Left lung (tissue), 4 donors: ENCODE measurements at regions not wholly inside any gene's neighbourhood (a gene's known extent, or its start where the extent isn't known, plus 50 kb on each side); places are given as distances from the start of the nearest gene placed in this dataset.

ENCODE experiments used
- ATAC-seq: fragments of 200-7000 bp; cut with Tn5 transposase; one replicate; pipeline ENCODE4 v1.9.1; 2020; ENCODE audit warnings: moderate library complexity
- DNase-seq, 4 donors: peaks; one replicate each; pipeline ENCODE4 v3.0.0-alpha.2; 2013 to 2020
- H3K27ac ChIP-seq, 2 donors: fragments of 200-600 bp; sonication (generic) in 1 of 2; one replicate each; pipeline versions ENCODE4 v1.5.0 to v1.8.0; 2020 to 2021
- H3K27me3 ChIP-seq, 2 donors: fragments of 200-600 bp; sonication (generic) in 1 of 2; one replicate each; pipeline versions ENCODE4 v1.5.0 to v1.8.0; 2020 to 2021
- H3K36me3 ChIP-seq, 2 donors: fragments of 200-600 bp; sonication (generic) in 1 of 2; one replicate each; pipeline versions ENCODE4 v1.5.0 to v1.8.0; 2020 to 2021
- H3K4me1 ChIP-seq, 2 donors: fragments of 200-600 bp; one replicate each; pipeline ENCODE4 v1.8.0; 2021
- H3K4me3 ChIP-seq, 2 donors: fragments of 200-600 bp; sonication (generic) in 1 of 2; one replicate each; pipeline versions ENCODE4 v1.5.0 to v1.8.0; 2020 to 2021; ENCODE audit warnings: mild to moderate bottlenecking in 1 of 2
- H3K9me3 ChIP-seq, 2 donors: fragments of 200-600 bp; sonication (generic) in 1 of 2; one replicate each; pipeline versions ENCODE4 v1.5.0 to v1.8.0; 2020 to 2021
- CTCF ChIP-seq, 2 donors: fragments of 200-600 bp; sonication (generic) in 1 of 2; IDR thresholded peaks; one replicate each; pipeline versions ENCODE4 v1.5.0 to v1.8.0; 2021; ENCODE audit warnings: antibody characterized with exemption in 2 of 2
- intact Hi-C, 2 donors: fragments of 100-400 bp; cut with DNase I; formaldehyde crosslinking; loops; one replicate each; pipeline versions ENCODE4 v1.11.2 to v1.14.2; 2022
- donor health status: DM: no; HTN: yes; CAD: no.
- donor health status: DM: no; HTN: no; CAD: no.

- DNase-seq (no peak), ATAC-seq (no peak)
- H3K36me3 ChIP-seq = no peaks in the 10 kb centered on the region
- H3K4me3 ChIP-seq = no peak overlapping the region
- H3K27ac ChIP-seq = no peak overlapping the region
- no peak for TF ChIP-seq CTCF (IDR thresholded peaks at IDR 0.05)
- intact Hi-C loops = no loop called here
- H3K4me1 ChIP-seq = no peaks in the 10 kb centered on the region
- peaks cover 0 to 82% of the 10 kb centered on the region in 2 donors for H3K9me3 ChIP-seq
- H3K27me3 ChIP-seq = no peaks in the 10 kb centered on the region
Observed at GRCh38 chr7:63030061-63030460, 968.6 kb upstream of the ZNF722 start.

- intact Hi-C loops = no loop called here
- H3K27ac ChIP-seq = no peak overlapping the region
Observed at GRCh38 chr7:63031838-63032436, 966.7 kb upstream of the ZNF722 start.

GRCh38 chr7:63037242-63037641 lies 961.4 kb upstream of the ZNF722 start:
- DNase-seq = no peak
- Histone ChIP-seq H3K27me3 (no peaks in the 10 kb centered on the region), H3K4me1 (no peaks in the 10 kb centered on the region), H3K27ac (no peak overlapping the region), H3K36me3 (no peaks in the 10 kb centered on the region), H3K4me3 (no peak overlapping the region), H3K9me3 (peaks cover 0 to 91% of the 10 kb centered on the region in 2 donors)
- intact Hi-C loops = no loop called here
- no peak for ATAC-seq
- TF ChIP-seq CTCF (IDR thresholded peaks at IDR 0.05) = no peak

More at GRCh38 chr7:63031838-63032436, 966.7 kb upstream of the ZNF722 start:
- ATAC-seq = no peak
- no peak for TF ChIP-seq CTCF (IDR thresholded peaks at IDR 0.05)
- Histone ChIP-seq H3K27me3 (no peaks in the 10 kb centered on the region), H3K36me3 (no peaks in the 10 kb centered on the region), H3K4me1 (no peaks in the 10 kb centered on the region), H3K4me3 (no peak overlapping the region), H3K9me3 (peaks cover 0 to 79% of the 10 kb centered on the region in 2 donors)
- no peak for DNase-seq

GRCh38 chr7:63038987-63039386 lies 959.7 kb upstream of the ZNF722 start:
- no peak for TF ChIP-seq CTCF (IDR thresholded peaks at IDR 0.05)
- DNase-seq (no peak), ATAC-seq (no peak)
- peaks cover 0 to 94% of the 10 kb centered on the region in 2 donors for H3K9me3 ChIP-seq
- no peaks in the 10 kb centered on the region for H3K27me3 ChIP-seq
- no peaks in the 10 kb centered on the region for H3K4me1 ChIP-seq
- no peak overlapping the region for H3K4me3 ChIP-seq
- no peaks in the 10 kb centered on the region for H3K36me3 ChIP-seq
- intact Hi-C loops = no loop called here
- H3K27ac ChIP-seq = no peak overlapping the region

DNA sequence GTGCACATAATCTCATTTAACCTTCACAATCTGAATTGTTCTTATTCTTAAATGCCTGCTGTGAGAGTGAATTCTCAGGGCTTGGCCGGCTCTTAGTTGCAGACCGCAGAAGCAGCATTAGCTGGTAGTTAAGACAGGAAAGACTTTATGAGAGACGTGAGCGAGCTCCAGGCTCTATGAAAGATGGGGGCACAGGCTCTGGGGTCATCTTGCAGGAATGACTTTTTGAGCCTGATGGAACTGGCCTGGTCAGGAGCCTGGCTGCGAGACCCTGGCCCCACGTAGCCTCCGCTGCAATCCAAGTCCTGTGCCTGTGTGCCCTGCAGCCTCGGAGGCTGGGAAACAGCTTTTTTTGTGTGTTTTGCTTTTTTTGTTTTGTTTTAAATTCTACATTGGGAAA lies 958.8 kb upstream of the ZNF722 start:
- H3K9me3 ChIP-seq = peaks cover 0 to 94% of the 10 kb centered on the region in 2 donors
- no peaks in the 10 kb centered on the region for H3K36me3 ChIP-seq
- no peaks in the 10 kb centered on the region for H3K27me3 ChIP-seq
- no peaks in the 10 kb centered on the region for H3K4me1 ChIP-seq
- no peak overlapping the region for H3K27ac ChIP-seq
- TF ChIP-seq CTCF (IDR thresholded peaks at IDR 0.05) = no peak
- no peak overlapping the region for H3K4me3 ChIP-seq
- no peak for ATAC-seq
- DNase-seq = no peak
- intact Hi-C loops = no loop called here
